ENCODE measurements at regions not wholly inside any gene's neighbourhood (a gene's known extent, or its start where the extent isn't known, plus 50 kb on each side); places are given as distances from the start of the nearest gene placed in this dataset.
"Not testable (repeated sequence)": the region's sequence is repeated elsewhere in the genome, so short reads cannot be mapped to it uniquely, and the experiment has no call there.

GRCh38 chr16:5296176-5296575 lies 198.6 kb upstream of the EEF2KMT start:
- intact Hi-C loops (cut with micrococcal nuclease; ENCODE audit: unreplicated experiment), result no loop called here
- no TSS peak for BruUV-seq (replicated peaks)
- in situ Hi-C loops (cut with HindIII; ENCODE audit: extremely low pct_ligation_motif_present, low pct_unique_long_range_greater_than_20kb), result no loop called here
- H3K4me2 ChIP-seq (ENCODE audit: low read depth, low read length), result no peak overlapping the region
- no peaks in the 10 kb centered on the region for H3K27me3 ChIP-seq (ENCODE audit: control insufficient read depth in 1 of 2, insufficient read depth in 2 of 2, low read length in 2 of 2)
- H4K20me1 ChIP-seq (ENCODE audit: insufficient read depth, low read length), result no peaks in the 10 kb centered on the region
- H3K4me3 ChIP-seq (replicated peaks in 1 of 3; ENCODE audit: insufficient read depth in 1 of 3, low read depth in 2 of 3, low read length in 3 of 3), result no peak overlapping the region
- ChIA-PET POLR2A (no interaction called here), CTCF (ENCODE audit: low intra/inter-chr PET ratio, low total read pairs) (no interaction called here)
- no peaks in the 10 kb centered on the region for H3K36me3 ChIP-seq (replicated peaks in 1 of 2; ENCODE audit: control insufficient read depth in 1 of 2, insufficient read depth in 2 of 2, low read length in 2 of 2)
- TF ChIP-seq SALL2 (CRISPR knock-in tag; IDR thresholded peaks at IDR 0.05), result no peak
- TF ChIP-seq, protein P1, sequence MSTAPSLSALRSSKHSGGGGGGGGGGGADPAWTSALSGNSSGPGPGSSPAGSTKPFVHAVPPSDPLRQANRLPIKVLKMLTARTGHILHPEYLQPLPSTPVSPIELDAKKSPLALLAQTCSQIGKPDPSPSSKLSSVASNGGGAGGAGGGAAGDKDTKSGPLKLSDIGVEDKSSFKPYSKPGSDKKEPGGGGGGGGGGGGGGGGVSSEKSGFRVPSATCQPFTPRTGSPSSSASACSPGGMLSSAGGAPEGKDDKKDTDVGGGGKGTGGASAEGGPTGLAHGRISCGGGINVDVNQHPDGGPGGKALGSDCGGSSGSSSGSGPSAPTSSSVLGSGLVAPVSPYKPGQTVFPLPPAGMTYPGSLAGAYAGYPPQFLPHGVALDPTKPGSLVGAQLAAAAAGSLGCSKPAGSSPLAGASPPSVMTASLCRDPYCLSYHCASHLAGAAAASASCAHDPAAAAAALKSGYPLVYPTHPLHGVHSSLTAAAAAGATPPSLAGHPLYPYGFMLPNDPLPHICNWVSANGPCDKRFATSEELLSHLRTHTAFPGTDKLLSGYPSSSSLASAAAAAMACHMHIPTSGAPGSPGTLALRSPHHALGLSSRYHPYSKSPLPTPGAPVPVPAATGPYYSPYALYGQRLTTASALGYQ (CRISPR knock-in tag; IDR thresholded peaks at IDR 0.05), result no peak
- no peak for TF ChIP-seq FUBP1 (CRISPR knock-in tag; IDR thresholded peaks at IDR 0.05; ENCODE audit: borderline replicate concordance)
- TF ChIP-seq AKAP8 (CRISPR knock-in tag; IDR thresholded peaks at IDR 0.05), result no peak
- TF ChIP-seq ZNF496 (CRISPR knock-in tag; IDR thresholded peaks at IDR 0.05; ENCODE audit: insufficient replicate concordance), result no peak
- no peak for TF ChIP-seq NR2F2 (IDR thresholded peaks at IDR 0.05; ENCODE audit: borderline replicate concordance, low read depth)
- no peak for TF ChIP-seq ZNF430 (CRISPR knock-in tag; IDR thresholded peaks at IDR 0.05)
- no peak for TF ChIP-seq ZNF780A (CRISPR knock-in tag; IDR thresholded peaks at IDR 0.05)
- no peak for TF ChIP-seq GATAD1 (CRISPR knock-in tag; IDR thresholded peaks at IDR 0.05)
- no peak for TF ChIP-seq ZNF615 (CRISPR knock-in tag; IDR thresholded peaks at IDR 0.05; ENCODE audit: borderline replicate concordance)
- no peak for TF ChIP-seq ZFP90 (CRISPR knock-in tag; IDR thresholded peaks at IDR 0.05; ENCODE audit: borderline replicate concordance)
- TF ChIP-seq POGK (CRISPR knock-in tag; conservative IDR thresholded peaks at IDR 0.05), result no peak
- TF ChIP-seq ZNF790 (CRISPR knock-in tag; IDR thresholded peaks at IDR 0.05; ENCODE audit: borderline replicate concordance), result no peak
- no peak for TF ChIP-seq ZNF414 (CRISPR knock-in tag; IDR thresholded peaks at IDR 0.05)
- no peaks in the 10 kb centered on the region for H3K9me3 ChIP-seq (ENCODE audit: low read length)
- no peak for ATAC-seq
- H3K4me1 ChIP-seq (ENCODE audit: insufficient read depth, low read length), result no peaks in the 10 kb centered on the region
- H2AFZ ChIP-seq (ENCODE audit: low read length), result no peak overlapping the region
- WGBS (ENCODE audit: low lambda C conversion rate), result 4% methylated on average over 3 of the region's 3 CpGs
- H3K27ac ChIP-seq (ENCODE audit: extremely low read length, insufficient read depth, low read length), result no peak overlapping the region
- DNase-seq (ENCODE audit: low spot score), result no peak
- no peak overlapping the region for H3K9ac ChIP-seq (ENCODE audit: insufficient read depth, low read depth, low read length)
- no peaks in the 10 kb centered on the region for H3K79me2 ChIP-seq (ENCODE audit: insufficient read depth, low read length)
- no peak for FAIRE-seq

GRCh38 chr16:5295304-5295703 lies 197.7 kb upstream of the EEF2KMT start:
- H3K79me2 ChIP-seq (ENCODE audit: insufficient read depth, low read length); H3K36me3 ChIP-seq (replicated peaks in 1 of 2; ENCODE audit: control insufficient read depth in 1 of 2, insufficient read depth in 2 of 2, low read length in 2 of 2); H3K9me3 ChIP-seq (ENCODE audit: low read length); POLR2A ChIA-PET; H3K4me1 ChIP-seq (ENCODE audit: insufficient read depth, low read length); H3K4me2 ChIP-seq (ENCODE audit: low read depth, low read length); H2AFZ ChIP-seq (ENCODE audit: low read length); H4K20me1 ChIP-seq (ENCODE audit: insufficient read depth, low read length); CTCF ChIA-PET (ENCODE audit: low intra/inter-chr PET ratio, low total read pairs); H3K27ac ChIP-seq (ENCODE audit: extremely low read length, insufficient read depth, low read length); intact Hi-C loops (cut with micrococcal nuclease; ENCODE audit: unreplicated experiment); in situ Hi-C loops (cut with HindIII; ENCODE audit: extremely low pct_ligation_motif_present, low pct_unique_long_range_greater_than_20kb); FAIRE-seq; H3K9ac ChIP-seq (ENCODE audit: insufficient read depth, low read depth, low read length); H3K27me3 ChIP-seq (ENCODE audit: control insufficient read depth in 1 of 2, insufficient read depth in 2 of 2, low read length in 2 of 2); DNase-seq (ENCODE audit: low spot score); ATAC-seq; BruUV-seq (replicated peaks); H3K4me3 ChIP-seq (replicated peaks in 1 of 3; ENCODE audit: insufficient read depth in 1 of 3, low read depth in 2 of 3, low read length in 3 of 3): not testable (repeated sequence)
- WGBS (ENCODE audit: low lambda C conversion rate), result 24% methylated on average over 8 of the region's 8 CpGs

Data from HepG2 (cell line).